Activated T-cell treated with anti-CD3 and anti-CD28 coated beads for 24 hours (primary cell): ENCODE measurements at regions not wholly inside any gene's neighbourhood (a gene's known extent, or its start where the extent isn't known, plus 50 kb on each side); places are given as distances from the start of the nearest gene placed in this dataset.
"Not testable (repeated sequence)": the region's sequence is repeated elsewhere in the genome, so short reads cannot be mapped to it uniquely, and the experiment has no call there.

Experiments used
- DNase-seq: peaks from one replicate; pipeline ENCODE4 v3.0.0-alpha.2; 2020; ENCODE audit warnings: low read depth

DNA sequence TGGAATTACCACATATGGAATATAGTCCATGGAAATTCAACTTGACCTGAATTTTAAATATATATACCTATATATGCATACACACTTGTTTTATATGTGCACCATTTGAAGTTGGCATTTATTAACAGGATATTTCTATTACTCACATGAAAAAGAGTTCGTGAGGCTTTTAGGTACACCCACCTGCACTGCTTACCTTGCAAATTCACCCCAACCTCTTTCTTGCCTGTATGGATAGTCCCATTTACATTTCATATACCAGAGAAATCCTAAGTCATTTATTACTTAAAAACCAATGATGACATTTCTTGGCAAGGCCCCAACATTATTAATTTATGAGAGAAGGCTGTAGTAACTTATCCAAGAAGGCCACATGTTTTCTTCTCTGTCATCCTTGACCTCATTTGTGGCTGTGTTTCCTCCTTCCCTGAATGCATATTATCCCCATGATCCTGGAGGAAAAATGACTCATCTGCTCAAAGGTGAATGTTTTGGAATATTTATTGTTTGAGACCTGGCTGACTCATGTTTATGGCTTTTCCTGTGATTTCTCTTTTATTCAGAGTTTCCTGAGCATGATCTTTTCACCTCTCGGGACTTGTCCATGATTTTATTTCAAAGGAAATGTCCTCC is 62.2 kb upstream of the FAM241A start:
- DNase-seq: no peak

- no peak for DNase-seq
These were observed 61.5 kb upstream of the FAM241A start for GRCh38 chr4:112083587-112084347.

DNA sequence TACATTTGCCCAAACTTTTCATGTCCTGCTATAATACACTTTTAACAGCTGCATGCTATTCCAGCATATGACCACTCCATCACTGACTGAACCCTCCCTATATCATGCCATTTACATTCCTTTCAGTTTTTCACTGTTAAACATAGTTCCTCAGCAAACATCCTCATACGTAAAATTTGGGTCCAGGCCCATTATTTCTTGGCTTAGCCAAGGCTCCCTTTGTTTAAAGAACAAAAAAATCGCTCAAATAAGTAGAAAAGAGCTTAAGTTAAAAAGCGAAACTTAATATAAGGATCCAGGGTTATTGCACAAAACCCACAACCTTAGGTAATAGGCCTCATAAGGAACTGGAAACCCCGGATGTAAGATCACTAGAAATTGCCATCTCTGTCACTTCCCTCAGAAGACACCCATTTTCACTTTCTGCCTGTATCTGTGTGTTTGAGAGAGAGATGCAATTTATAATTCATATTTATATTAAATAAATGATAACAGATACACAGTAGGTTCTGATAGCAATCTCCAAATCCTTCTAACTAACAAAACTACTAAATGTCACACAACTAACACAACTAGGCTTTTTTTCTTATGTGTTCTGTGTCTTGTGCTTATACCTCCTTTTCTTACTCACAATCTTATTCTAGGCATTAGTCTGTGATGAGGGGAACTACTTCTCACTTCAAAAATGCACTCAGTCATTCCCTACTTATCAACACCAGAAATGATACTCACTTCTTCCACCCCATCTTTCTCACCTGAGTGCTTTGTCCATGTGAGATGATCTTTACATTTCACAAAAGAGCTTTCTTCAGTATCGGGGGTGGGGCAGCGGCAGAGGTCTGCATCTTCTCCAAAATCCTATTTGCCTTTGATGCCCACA is 59.9 kb upstream of the FAM241A start:
- DNase-seq: no peak

GRCh38 chr4:112086036-112086434 is 59.2 kb upstream of the FAM241A start:
- no peak for DNase-seq

DNA sequence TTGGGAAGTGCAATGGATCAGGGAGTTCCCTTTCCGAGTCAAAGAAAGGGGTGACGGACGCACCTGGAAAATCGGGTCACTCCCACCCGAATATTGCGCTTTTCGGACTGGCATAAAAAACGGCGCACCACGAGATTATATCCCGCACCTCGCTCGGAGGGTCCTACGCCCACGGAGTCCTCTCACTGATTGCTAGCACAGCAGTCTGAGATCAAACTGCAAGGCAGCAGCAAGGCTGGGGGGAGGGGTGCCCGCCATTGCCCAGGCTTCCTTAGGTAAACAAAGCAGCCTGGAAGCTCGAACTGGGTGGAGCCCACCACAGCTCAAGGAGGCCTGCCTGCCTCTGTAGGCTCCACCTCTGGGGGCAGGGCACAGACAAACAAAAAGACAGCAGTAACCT is 58.6 kb upstream of the FAM241A start:
- not testable (repeated sequence) for DNase-seq

DNA sequence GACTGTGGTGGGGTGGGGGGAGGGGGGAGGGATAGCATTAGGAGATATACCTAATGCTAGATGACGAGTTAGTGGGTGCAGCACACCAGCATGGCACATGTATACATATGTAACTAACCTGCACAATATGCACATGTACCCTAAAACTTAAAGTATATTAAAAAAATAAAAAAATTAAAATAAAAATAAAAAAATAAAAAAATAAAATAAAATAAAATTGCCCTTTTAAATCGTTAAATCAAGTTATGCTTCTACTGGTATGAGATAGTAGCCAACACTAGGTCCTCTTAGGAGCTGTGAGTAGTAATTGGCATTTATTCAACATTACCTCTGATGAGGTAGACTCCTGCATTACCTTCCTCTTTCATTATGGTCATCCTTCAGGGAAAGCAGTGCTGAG is 52.9 kb upstream of the FAM241A start:
- DNase-seq: not testable (repeated sequence)

DNA sequence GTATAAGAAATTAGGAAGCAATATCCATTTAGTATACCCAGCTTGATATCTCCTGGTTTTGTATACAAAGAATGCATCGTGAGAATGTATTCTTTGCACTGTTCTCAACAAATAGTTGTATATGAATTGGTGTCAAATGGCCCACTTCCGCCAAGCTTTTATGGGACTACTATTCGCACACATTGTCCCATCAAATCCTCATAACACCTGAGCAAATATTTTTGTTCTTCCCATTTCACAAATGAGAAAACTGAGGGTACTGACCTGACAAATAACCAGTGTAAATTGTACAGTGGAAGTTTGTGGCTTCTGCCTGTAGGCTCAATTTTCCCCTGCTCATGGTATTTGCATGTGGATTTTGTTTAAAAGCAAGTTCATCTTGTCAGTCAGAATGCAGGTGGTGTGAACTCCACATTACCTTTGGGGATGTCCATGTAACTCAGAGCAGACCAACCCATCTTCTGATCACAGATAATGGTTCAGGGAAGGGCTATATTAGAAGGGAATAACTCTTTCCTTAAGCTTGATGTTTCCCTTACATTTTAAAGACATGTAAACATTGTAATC is 51.5 kb upstream of the FAM241A start:
- no peak for DNase-seq

- DNase-seq: no peak
These were observed 50.9 kb upstream of the FAM241A start for GRCh38 chr4:112094330-112094729.
